Loucy (cell line): ENCODE measurements at regions not wholly inside any gene's neighbourhood (a gene's known extent, or its start where the extent isn't known, plus 50 kb on each side); places are given as distances from the start of the nearest gene placed in this dataset.

Experiments
- EZH2phosphoT487 ChIP-seq: fragments of 200-600 bp; IDR thresholded peaks from 2 replicates; pipeline ENCODE4 v1.6.1; 2018; ENCODE audit warnings: antibody characterized with exemption, mild to moderate bottlenecking, moderate library complexity, borderline replicate concordance
- TF ChIP-seq, protein P1 (sequence below): fragments of 200-600 bp; sonication (generic); conservative IDR thresholded peaks from 2 replicates; pipeline ENCODE4 v1.5.1; 2014; ENCODE audit warnings: mild to moderate bottlenecking, antibody characterized with exemption, low read length

DNA sequence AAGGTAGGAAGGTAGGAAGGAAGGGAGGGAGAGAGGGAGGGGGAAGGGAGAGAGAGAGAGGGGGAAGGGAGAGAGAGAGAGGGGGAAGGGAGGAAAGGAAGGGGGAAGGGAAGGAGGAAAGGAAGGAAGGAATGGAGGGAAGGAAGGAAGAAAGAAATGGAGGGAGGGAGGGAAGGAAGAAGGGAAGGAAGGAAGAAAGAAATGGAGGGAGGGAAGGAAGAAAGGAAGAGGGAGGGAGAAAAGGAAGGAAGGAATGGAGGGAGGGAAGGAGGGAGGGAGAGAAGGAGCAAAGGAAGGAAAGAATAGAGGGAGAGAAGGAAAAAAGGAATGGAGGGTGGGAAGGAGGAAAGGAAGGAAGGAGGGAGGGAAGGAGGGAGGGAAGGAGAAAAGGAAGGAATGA lies 176.4 kb upstream of the PTER start:
- TF ChIP-seq, protein P1, sequence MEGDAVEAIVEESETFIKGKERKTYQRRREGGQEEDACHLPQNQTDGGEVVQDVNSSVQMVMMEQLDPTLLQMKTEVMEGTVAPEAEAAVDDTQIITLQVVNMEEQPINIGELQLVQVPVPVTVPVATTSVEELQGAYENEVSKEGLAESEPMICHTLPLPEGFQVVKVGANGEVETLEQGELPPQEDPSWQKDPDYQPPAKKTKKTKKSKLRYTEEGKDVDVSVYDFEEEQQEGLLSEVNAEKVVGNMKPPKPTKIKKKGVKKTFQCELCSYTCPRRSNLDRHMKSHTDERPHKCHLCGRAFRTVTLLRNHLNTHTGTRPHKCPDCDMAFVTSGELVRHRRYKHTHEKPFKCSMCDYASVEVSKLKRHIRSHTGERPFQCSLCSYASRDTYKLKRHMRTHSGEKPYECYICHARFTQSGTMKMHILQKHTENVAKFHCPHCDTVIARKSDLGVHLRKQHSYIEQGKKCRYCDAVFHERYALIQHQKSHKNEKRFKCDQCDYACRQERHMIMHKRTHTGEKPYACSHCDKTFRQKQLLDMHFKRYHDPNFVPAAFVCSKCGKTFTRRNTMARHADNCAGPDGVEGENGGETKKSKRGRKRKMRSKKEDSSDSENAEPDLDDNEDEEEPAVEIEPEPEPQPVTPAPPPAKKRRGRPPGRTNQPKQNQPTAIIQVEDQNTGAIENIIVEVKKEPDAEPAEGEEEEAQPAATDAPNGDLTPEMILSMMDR: no peak
- no peak for TF ChIP-seq EZH2phosphoT487
